ENCODE measurements at regions not wholly inside any gene's neighbourhood (a gene's known extent, or its start where the extent isn't known, plus 50 kb on each side); places are given as distances from the start of the nearest gene placed in this dataset.
"Not testable (repeated sequence)": the region's sequence is repeated elsewhere in the genome, so short reads cannot be mapped to it uniquely, and the experiment has no call there.

DNA sequence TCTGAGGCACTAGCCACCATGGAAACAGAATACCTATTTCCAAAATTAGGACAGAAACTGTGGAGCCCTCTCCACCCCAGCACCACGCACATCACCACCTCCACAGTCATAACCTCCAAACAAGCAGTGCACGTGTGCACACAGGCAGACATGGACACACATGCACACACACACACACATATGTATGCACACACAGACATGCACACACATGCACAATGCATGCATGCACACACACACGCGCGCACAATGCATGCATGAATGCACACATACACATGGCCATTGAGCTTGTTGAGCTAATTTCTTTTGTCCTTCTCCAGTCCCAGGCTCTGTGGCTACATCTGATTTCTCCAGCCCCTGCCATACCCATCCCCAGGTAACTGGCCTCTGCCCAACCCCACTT lies 161.6 kb upstream of the EPB41L3 start:
- TF ChIP-seq POLR2A (IDR thresholded peaks at IDR 0.05; ENCODE audit: extremely low read depth, insufficient read length): no peak
- no peak for TF ChIP-seq MAX (IDR thresholded peaks at IDR 0.05; ENCODE audit: low read depth, low read length)
- TF ChIP-seq MYC (IDR thresholded peaks at IDR 0.05; ENCODE audit: low read depth, low read length): no peak
- TF ChIP-seq CTCF (IDR thresholded peaks at IDR 0.05; ENCODE audit: low read depth, low read length): no peak
- no peak for DNase-seq (ENCODE audit: low read depth)
- no peak overlapping the region for H3K4me3 ChIP-seq (ENCODE audit: low read depth, low read length)

DNA sequence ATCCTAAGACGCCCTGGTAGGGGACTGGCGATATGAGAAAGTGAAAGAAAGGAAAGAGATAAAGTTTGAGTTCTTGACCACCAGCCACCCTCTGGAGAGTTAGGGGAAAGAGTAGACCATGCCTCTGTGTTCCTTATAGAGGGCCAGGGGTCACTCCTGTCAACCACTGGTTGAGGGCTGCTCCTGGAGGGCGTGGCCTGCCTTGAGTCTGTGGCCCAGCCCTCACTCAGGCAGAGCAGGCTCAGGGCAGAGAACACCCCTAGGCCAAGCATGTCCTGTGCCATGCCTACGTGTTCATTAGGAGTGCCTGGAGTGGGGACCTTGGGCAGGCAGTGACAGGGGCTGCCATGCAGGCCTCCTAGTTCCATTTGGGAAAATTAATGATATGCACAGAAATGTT lies 161.1 kb upstream of the EPB41L3 start:
- DNase-seq (ENCODE audit: low read depth): no peak
- no peak overlapping the region for H3K4me3 ChIP-seq (ENCODE audit: low read depth, low read length)
- TF ChIP-seq CTCF (IDR thresholded peaks at IDR 0.05; ENCODE audit: low read depth, low read length): no peak
- TF ChIP-seq POLR2A (IDR thresholded peaks at IDR 0.05; ENCODE audit: extremely low read depth, insufficient read length): no peak

- DNase-seq (ENCODE audit: low read depth); H3K4me3 ChIP-seq (ENCODE audit: low read depth, low read length): not testable (repeated sequence)
These were observed 158.2 kb upstream of the EPB41L3 start for GRCh38 chr18:5702016-5702415.

GRCh38 chr18:5693699-5694294 lies 150.0 kb upstream of the EPB41L3 start:
- TF ChIP-seq MAX (IDR thresholded peaks at IDR 0.05; ENCODE audit: low read depth, low read length) (no peak), POLR2A (IDR thresholded peaks at IDR 0.05; ENCODE audit: extremely low read depth, insufficient read length) (no peak), MYC (IDR thresholded peaks at IDR 0.05; ENCODE audit: low read depth, low read length) (no peak), CTCF (IDR thresholded peaks at IDR 0.05; ENCODE audit: low read depth, low read length) (no peak)
- no peak overlapping the region for H3K4me3 ChIP-seq (ENCODE audit: low read depth, low read length)
- DNase-seq (ENCODE audit: low read depth): no peak

- no peak for TF ChIP-seq MYC (IDR thresholded peaks at IDR 0.05; ENCODE audit: low read depth, low read length)
- TF ChIP-seq POLR2A (IDR thresholded peaks at IDR 0.05; ENCODE audit: extremely low read depth, insufficient read length): no peak
- TF ChIP-seq CTCF (IDR thresholded peaks at IDR 0.05; ENCODE audit: low read depth, low read length): no peak
- TF ChIP-seq MAX (IDR thresholded peaks at IDR 0.05; ENCODE audit: low read depth, low read length): no peak
- no peak for DNase-seq (ENCODE audit: low read depth)
- H3K4me3 ChIP-seq (ENCODE audit: low read depth, low read length): no peak overlapping the region
These were observed 135.1 kb upstream of the EPB41L3 start for GRCh38 chr18:5678779-5679406.

DNA sequence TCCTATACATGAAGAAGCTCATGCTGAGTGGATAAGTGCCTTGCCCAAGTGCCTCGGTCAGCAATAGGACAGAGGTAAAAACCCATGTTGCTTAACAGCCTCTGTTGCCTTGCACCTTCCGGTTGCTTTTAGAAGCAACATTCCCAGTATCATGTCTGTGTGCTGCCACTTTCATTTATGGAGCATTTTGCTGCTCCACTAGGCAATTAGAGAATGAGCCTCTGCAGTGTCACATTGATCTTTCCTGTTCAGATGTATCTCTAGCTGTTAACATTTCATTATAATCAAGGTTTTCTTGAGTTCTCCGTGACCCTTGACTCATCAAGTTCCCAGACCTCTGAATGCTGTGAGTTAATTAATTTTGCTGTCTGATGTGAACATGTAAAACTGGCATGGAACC lies 134.5 kb upstream of the EPB41L3 start:
- DNase-seq (ENCODE audit: low read depth): no peak
- no peak overlapping the region for H3K4me3 ChIP-seq (ENCODE audit: low read depth, low read length)
- no peak for TF ChIP-seq POLR2A (IDR thresholded peaks at IDR 0.05; ENCODE audit: extremely low read depth, insufficient read length)
- TF ChIP-seq MAX (IDR thresholded peaks at IDR 0.05; ENCODE audit: low read depth, low read length): no peak
- TF ChIP-seq CTCF (IDR thresholded peaks at IDR 0.05; ENCODE audit: low read depth, low read length): no peak
- TF ChIP-seq MYC (IDR thresholded peaks at IDR 0.05; ENCODE audit: low read depth, low read length): no peak

Measured in NB4 (cell line).